HCT116 (cell line): ENCODE measurements at regions not wholly inside any gene's neighbourhood (a gene's known extent, or its start where the extent isn't known, plus 50 kb on each side); places are given as distances from the start of the nearest gene placed in this dataset.

Experiments used
- ATAC-seq: fragments of 200-7000 bp; cut with Tn5 transposase; 2 replicates; pipeline ENCODE4 v1.9.1; 2020; ENCODE audit warnings: mild to moderate bottlenecking, moderate library complexity
- BruUV-seq: library from RNA; stranded (reverse); fragments of 400-500 nt; replicated peaks from 2 replicates; lab custom pipeline; 2021; lab: Mats Ljungman, UMichigan
- CTCF ChIA-PET: fragments of 300-600 bp; sonication (Branson Sonifier 250); formaldehyde crosslinking; loops from one replicate; lab custom pipeline; 2021; ENCODE audit warnings: antibody characterized with exemption; lab: Charles Lee
- POLR2A ChIA-PET: fragments of 300-600, 350-600 bp; sonication (Branson Sonifier 250); formaldehyde crosslinking; loops from one replicate; lab custom pipeline; 2021; ENCODE audit warnings: antibody characterized with exemption; lab: Charles Lee
- RAD21 ChIA-PET, 2 experiments: fragments of 300-600 bp; sonication (Branson Sonifier 250); formaldehyde crosslinking; loops; one replicate each; lab custom pipeline; 2023; ENCODE audit warnings: low total read pairs in 2 of 2; ENCODE audit not compliant: uncharacterized antibody in 2 of 2, unreplicated experiment in 2 of 2, low non-redundant PET in 1 of 2; lab: Charles Lee
- DNase-seq: peaks from one replicate; pipeline ENCODE4 v3.0.0-alpha.2; 2010; ENCODE audit warnings: low read depth, low spot score
- H2AFZ ChIP-seq: fragments of 200-600 bp; shearing (Covaris generic), sonication (generic); 2 replicates; pipeline ENCODE4 v1.6.1; 2017; ENCODE audit warnings: low read depth, mixed run types, mixed read lengths, antibody characterized with exemption, low read length; ENCODE audit not compliant: poor library complexity, severe bottlenecking
- H3K27ac ChIP-seq: 2 replicates; pipeline ENCODE4 v1.5.1; 2012; ENCODE audit warnings: low read depth, low read length
- H3K27me3 ChIP-seq: fragments of 200-600 bp; sonication (generic); 2 replicates; pipeline ENCODE4 v1.6.1; 2016; ENCODE audit warnings: mixed run types, low read length, mixed read lengths; ENCODE audit not compliant: insufficient read depth
- H3K36me3 ChIP-seq, 2 experiments: fragments of 200-500 bp in 1 of 2; fragments of 200-600 bp in 1 of 2; sonication (Bioruptor generic) in 1 of 2; sonication (generic) in 1 of 2; 2 replicates each; pipeline versions ENCODE4 v1.5.1 to v1.6.1; 2014 to 2016; ENCODE audit warnings: low read length in 2 of 2, inconsistent platforms in 1 of 2, mixed read lengths in 1 of 2, mixed run types in 1 of 2; ENCODE audit not compliant: insufficient read depth in 2 of 2, control insufficient read depth in 1 of 2
- H3K4me1 ChIP-seq, 2 experiments: fragments of 200-600 bp in 1 of 2; sonication (generic) in 1 of 2; 2 replicates each; pipeline versions ENCODE4 v1.5.1 to v1.6.1; 2012 to 2017; ENCODE audit warnings: low read length in 2 of 2, inconsistent platforms in 1 of 2, mild to moderate bottlenecking in 1 of 2, mixed read lengths in 1 of 2, mixed run types in 1 of 2, moderate library complexity in 1 of 2; ENCODE audit not compliant: insufficient read depth in 2 of 2, control insufficient read depth in 1 of 2
- H3K4me2 ChIP-seq: fragments of 200-600 bp; sonication (generic); 2 replicates; pipeline ENCODE4 v1.6.1; 2017; ENCODE audit warnings: mixed run types, low read length, mixed read lengths
- H3K4me3 ChIP-seq, 2 experiments: fragments of 200-600 bp in 1 of 2; sonication (generic) in 1 of 2; replicated peaks in 1 of 2; 2 replicates each; pipeline ENCODE4 v1.5.1; 2011 to 2016; ENCODE audit warnings: low read length in 2 of 2, control low read depth in 1 of 2, low read depth in 1 of 2, mild to moderate bottlenecking in 1 of 2, mixed read lengths in 1 of 2, mixed run types in 1 of 2
- H3K79me2 ChIP-seq: fragments of 200-600 bp; sonication (generic); 2 replicates; pipeline ENCODE4 v1.6.1; 2017; ENCODE audit warnings: mild to moderate bottlenecking, mixed run types, low read length, moderate library complexity, mixed read lengths; ENCODE audit not compliant: insufficient read depth
- H3K9ac ChIP-seq: fragments of 200-600 bp; sonication (generic); 2 replicates; pipeline ENCODE4 v1.6.1; 2016; ENCODE audit warnings: low read length, mixed read lengths
- H3K9me2 ChIP-seq: fragments of 200-600 bp; sonication (generic), shearing (Covaris generic); 2 replicates; pipeline ENCODE4 v1.6.1; 2017; ENCODE audit warnings: mixed run types, mild to moderate bottlenecking, moderate library complexity; ENCODE audit not compliant: insufficient read depth
- H3K9me3 ChIP-seq, 2 experiments: fragments of 200-500 bp in 1 of 2; fragments of 200-600 bp in 1 of 2; sonication (Bioruptor generic) in 1 of 2; sonication (generic) in 1 of 2; 2 replicates each; pipeline ENCODE4 v1.6.1; 2014 to 2017; ENCODE audit warnings: low read length in 2 of 2, mixed read lengths in 2 of 2, inconsistent platforms in 1 of 2, low read depth in 1 of 2, mild to moderate bottlenecking in 1 of 2, mixed run types in 1 of 2, moderate library complexity in 1 of 2; ENCODE audit not compliant: control insufficient read depth in 1 of 2, insufficient read depth in 1 of 2
- H4K20me1 ChIP-seq: fragments of 200-600 bp; sonication (generic), shearing (Covaris generic); 2 replicates; pipeline ENCODE4 v1.6.1; 2017; ENCODE audit warnings: mixed run types, mild to moderate bottlenecking, moderate library complexity; ENCODE audit not compliant: insufficient read depth
- ATF3 ChIP-seq: IDR thresholded peaks from 2 replicates; pipeline ENCODE4 v1.6.1; 2012
- CBX3 ChIP-seq: IDR thresholded peaks from 2 replicates; pipeline ENCODE4 v1.6.1; 2012; ENCODE audit warnings: low read depth
- CEBPB ChIP-seq: IDR thresholded peaks from 2 replicates; pipeline ENCODE4 v1.6.1; 2012; ENCODE audit warnings: low read depth
- EGR1 ChIP-seq: IDR thresholded peaks from 2 replicates; pipeline ENCODE4 v1.6.1; 2012; ENCODE audit warnings: low read depth
- EZH2phosphoT487 ChIP-seq: fragments of 200-600 bp; IDR thresholded peaks from 2 replicates; pipeline ENCODE4 v1.6.1; 2018; ENCODE audit warnings: antibody characterized with exemption, borderline replicate concordance
- FOSL1 ChIP-seq: IDR thresholded peaks from 2 replicates; pipeline ENCODE4 v1.6.1; 2012; ENCODE audit warnings: low read depth
- JUND ChIP-seq: IDR thresholded peaks from 2 replicates; pipeline ENCODE4 v1.6.1; 2012
- REST ChIP-seq: IDR thresholded peaks from 2 replicates; pipeline ENCODE4 v1.6.1; 2012; ENCODE audit warnings: low read depth
- SP1 ChIP-seq: IDR thresholded peaks from 2 replicates; pipeline ENCODE4 v1.6.1; 2012; ENCODE audit warnings: low read depth
- ZNF274 ChIP-seq: fragments of 200-500 bp; sonication (Bioruptor generic); IDR thresholded peaks from 2 replicates; pipeline ENCODE4 v1.6.1; 2014; ENCODE audit warnings: mild to moderate bottlenecking, low read depth, low read length, inconsistent platforms
- intact Hi-C: fragments of 100-400 bp; cut with micrococcal nuclease; formaldehyde crosslinking; loops from 2 replicates; pipeline ENCODE4 v1.10.0; 2022
- TF ChIP-seq, protein P1 (sequence below), 3 experiments: fragments of 200-600 bp in 1 of 3; sonication (generic) in 1 of 3; IDR thresholded peaks in 2 of 3; conservative IDR thresholded peaks in 1 of 3; 2 replicates each; pipeline ENCODE4 v1.5.1; 2012 to 2017; ENCODE audit warnings: low read depth in 2 of 3, low read length in 2 of 3, antibody characterized with exemption in 1 of 3, borderline replicate concordance in 1 of 3, control low read depth in 1 of 3, mild to moderate bottlenecking in 1 of 3, mixed read lengths in 1 of 3, mixed run types in 1 of 3, moderate library complexity in 1 of 3; ENCODE audit not compliant: insufficient read depth in 1 of 3

- intact Hi-C loops, result no loop called here
- Histone ChIP-seq H3K4me1 (no peaks in the 10 kb centered on the region), H3K27ac (no peak overlapping the region), H3K27me3 (no peaks in the 10 kb centered on the region), H3K9me3 (no peaks in the 10 kb centered on the region), H3K36me3 (no peaks in the 10 kb centered on the region), H3K79me2 (no peaks in the 10 kb centered on the region), H3K4me2 (no peak overlapping the region), H4K20me1 (no peaks in the 10 kb centered on the region), H3K9ac (no peak overlapping the region), H2AFZ (no peak overlapping the region), H3K9me2 (no peaks in the 10 kb centered on the region), H3K4me3 (no peak overlapping the region)
- ATAC-seq (no peak), DNase-seq (no peak)
- RAD21 ChIA-PET, result no interaction called here
- no peak for TF ChIP-seq FOSL1
- TF ChIP-seq ATF3, result no peak
- TF ChIP-seq EZH2phosphoT487, result no peak
- TF ChIP-seq, protein P1, sequence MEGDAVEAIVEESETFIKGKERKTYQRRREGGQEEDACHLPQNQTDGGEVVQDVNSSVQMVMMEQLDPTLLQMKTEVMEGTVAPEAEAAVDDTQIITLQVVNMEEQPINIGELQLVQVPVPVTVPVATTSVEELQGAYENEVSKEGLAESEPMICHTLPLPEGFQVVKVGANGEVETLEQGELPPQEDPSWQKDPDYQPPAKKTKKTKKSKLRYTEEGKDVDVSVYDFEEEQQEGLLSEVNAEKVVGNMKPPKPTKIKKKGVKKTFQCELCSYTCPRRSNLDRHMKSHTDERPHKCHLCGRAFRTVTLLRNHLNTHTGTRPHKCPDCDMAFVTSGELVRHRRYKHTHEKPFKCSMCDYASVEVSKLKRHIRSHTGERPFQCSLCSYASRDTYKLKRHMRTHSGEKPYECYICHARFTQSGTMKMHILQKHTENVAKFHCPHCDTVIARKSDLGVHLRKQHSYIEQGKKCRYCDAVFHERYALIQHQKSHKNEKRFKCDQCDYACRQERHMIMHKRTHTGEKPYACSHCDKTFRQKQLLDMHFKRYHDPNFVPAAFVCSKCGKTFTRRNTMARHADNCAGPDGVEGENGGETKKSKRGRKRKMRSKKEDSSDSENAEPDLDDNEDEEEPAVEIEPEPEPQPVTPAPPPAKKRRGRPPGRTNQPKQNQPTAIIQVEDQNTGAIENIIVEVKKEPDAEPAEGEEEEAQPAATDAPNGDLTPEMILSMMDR (IDR thresholded peaks at IDR 0.05 in 2 of 3, conservative IDR thresholded peaks at IDR 0.05 in 1 of 3; ENCODE audit: borderline replicate concordance in 1 of 3, insufficient read depth in 1 of 3, low read depth in 2 of 3, low read length in 2 of 3), result no peak
- TF ChIP-seq EGR1, result no peak
- TF ChIP-seq REST, result no peak
- TF ChIP-seq JUND, result no peak
- no peak for TF ChIP-seq SP1
- no peak for TF ChIP-seq ZNF274
- no peak for TF ChIP-seq CBX3
- no peak for TF ChIP-seq CEBPB
- POLR2A ChIA-PET, result no interaction called here
- CTCF ChIA-PET, result no interaction called here
- BruUV-seq, result no TSS peak
Observed at GRCh38 chr5:112025757-112026156, 268.8 kb upstream of the NREP start.
